ENCODE measurements at regions not wholly inside any gene's neighbourhood (a gene's known extent, or its start where the extent isn't known, plus 50 kb on each side); places are given as distances from the start of the nearest gene placed in this dataset.

DNA sequence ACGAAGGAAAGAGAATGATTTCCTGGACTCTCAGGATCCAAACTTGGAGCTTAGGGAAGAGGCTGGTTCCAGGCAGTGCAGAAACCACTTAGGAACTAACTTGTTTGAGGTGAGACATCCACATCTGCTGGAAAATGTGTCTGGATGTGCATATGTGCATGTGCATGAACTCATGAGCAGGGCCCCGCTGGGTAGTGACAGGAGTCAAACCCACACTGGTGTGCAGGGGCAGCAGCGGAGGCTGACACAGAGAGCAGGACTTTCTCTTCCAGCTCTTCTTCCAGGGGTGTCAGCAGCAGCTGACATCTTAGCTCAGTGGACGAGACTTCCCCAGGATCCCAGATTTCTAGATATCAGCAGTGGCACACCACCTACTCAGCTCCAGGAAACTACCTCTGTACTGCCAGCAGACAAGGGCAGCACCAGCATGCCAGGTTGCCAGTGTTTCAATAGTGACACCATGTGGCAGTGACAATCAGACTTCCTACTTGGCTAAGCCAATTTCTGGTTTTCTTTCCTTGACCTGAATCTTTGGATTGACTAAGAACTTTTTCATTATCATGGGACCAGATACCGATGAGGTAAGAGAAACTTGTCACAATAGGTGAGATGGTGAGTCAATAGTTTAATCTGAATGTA, 227.5 kb upstream of the ZC3H12C start:
- peak; percentile 47; the same call in 2 of the 3 replicates for ATAC-seq
- no peak for TF ChIP-seq PPARA (CRISPR knock-in tag; IDR thresholded peaks at IDR 0.05; ENCODE audit: borderline replicate concordance)
- no peak for TF ChIP-seq ZNF8 (CRISPR knock-in tag; IDR thresholded peaks at IDR 0.05)
- no peak for TF ChIP-seq BACH2 (CRISPR knock-in tag; IDR thresholded peaks at IDR 0.05; ENCODE audit: borderline replicate concordance)
- TF ChIP-seq TOX (CRISPR knock-in tag; IDR thresholded peaks at IDR 0.05; ENCODE audit: borderline replicate concordance), result no peak
- TF ChIP-seq ZFP3 (CRISPR knock-in tag; IDR thresholded peaks at IDR 0.05), result no peak
- TF ChIP-seq TCF4 (CRISPR knock-in tag; IDR thresholded peaks at IDR 0.05; ENCODE audit: borderline replicate concordance), result no peak
- no peak for TF ChIP-seq PATZ1 (CRISPR knock-in tag; IDR thresholded peaks at IDR 0.05; ENCODE audit: borderline replicate concordance)
- TF ChIP-seq, protein P1, sequence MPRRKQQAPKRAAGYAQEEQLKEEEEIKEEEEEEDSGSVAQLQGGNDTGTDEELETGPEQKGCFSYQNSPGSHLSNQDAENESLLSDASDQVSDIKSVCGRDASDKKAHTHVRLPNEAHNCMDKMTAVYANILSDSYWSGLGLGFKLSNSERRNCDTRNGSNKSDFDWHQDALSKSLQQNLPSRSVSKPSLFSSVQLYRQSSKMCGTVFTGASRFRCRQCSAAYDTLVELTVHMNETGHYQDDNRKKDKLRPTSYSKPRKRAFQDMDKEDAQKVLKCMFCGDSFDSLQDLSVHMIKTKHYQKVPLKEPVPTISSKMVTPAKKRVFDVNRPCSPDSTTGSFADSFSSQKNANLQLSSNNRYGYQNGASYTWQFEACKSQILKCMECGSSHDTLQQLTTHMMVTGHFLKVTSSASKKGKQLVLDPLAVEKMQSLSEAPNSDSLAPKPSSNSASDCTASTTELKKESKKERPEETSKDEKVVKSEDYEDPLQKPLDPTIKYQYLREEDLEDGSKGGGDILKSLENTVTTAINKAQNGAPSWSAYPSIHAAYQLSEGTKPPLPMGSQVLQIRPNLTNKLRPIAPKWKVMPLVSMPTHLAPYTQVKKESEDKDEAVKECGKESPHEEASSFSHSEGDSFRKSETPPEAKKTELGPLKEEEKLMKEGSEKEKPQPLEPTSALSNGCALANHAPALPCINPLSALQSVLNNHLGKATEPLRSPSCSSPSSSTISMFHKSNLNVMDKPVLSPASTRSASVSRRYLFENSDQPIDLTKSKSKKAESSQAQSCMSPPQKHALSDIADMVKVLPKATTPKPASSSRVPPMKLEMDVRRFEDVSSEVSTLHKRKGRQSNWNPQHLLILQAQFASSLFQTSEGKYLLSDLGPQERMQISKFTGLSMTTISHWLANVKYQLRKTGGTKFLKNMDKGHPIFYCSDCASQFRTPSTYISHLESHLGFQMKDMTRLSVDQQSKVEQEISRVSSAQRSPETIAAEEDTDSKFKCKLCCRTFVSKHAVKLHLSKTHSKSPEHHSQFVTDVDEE (CRISPR knock-in tag; IDR thresholded peaks at IDR 0.05), result no peak

DNA sequence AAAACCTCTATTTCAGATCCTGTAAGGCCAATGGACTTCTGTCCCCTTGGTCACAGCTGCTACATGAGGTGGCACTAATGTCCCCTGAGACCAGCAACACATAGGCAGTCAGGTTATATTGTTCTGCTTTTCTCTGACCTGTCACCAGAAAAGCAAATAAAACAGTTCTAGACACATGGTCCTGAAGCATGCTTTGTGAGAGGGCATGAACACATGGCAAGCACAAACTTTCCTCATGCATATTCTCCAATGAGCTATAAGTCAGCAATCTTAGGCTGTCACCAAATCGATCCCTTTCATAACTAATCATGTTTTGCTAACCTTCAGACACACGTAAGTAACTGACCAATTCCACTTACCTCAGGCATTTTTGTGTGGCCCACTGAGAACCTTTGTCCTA, 225.4 kb upstream of the ZC3H12C start:
- TF ChIP-seq ZNF70 (CRISPR knock-in tag; IDR thresholded peaks at IDR 0.05) (no peak), RARB (CRISPR knock-in tag; IDR thresholded peaks at IDR 0.05) (no peak), GLIS3 (CRISPR knock-in tag; IDR thresholded peaks at IDR 0.05) (no peak), ZC3H10 (CRISPR knock-in tag; IDR thresholded peaks at IDR 0.05) (no peak), PATZ1 (CRISPR knock-in tag; IDR thresholded peaks at IDR 0.05; ENCODE audit: borderline replicate concordance) (no peak), ESRRG (CRISPR knock-in tag; IDR thresholded peaks at IDR 0.05) (no peak), PPARA (CRISPR knock-in tag; IDR thresholded peaks at IDR 0.05; ENCODE audit: borderline replicate concordance) (no peak), BACH2 (CRISPR knock-in tag; IDR thresholded peaks at IDR 0.05; ENCODE audit: borderline replicate concordance) (no peak), TOX (CRISPR knock-in tag; IDR thresholded peaks at IDR 0.05; ENCODE audit: borderline replicate concordance) (no peak), CSDC2 (CRISPR knock-in tag; IDR thresholded peaks at IDR 0.05) (no peak), CREB5 (CRISPR knock-in tag; IDR thresholded peaks at IDR 0.05; ENCODE audit: low read depth) (no peak), ARNTL (CRISPR knock-in tag; IDR thresholded peaks at IDR 0.05; ENCODE audit: borderline replicate concordance, low read depth) (no peak), TCF4 (CRISPR knock-in tag; IDR thresholded peaks at IDR 0.05; ENCODE audit: borderline replicate concordance) (no peak), ISL1 (CRISPR knock-in tag; IDR thresholded peaks at IDR 0.05) (no peak), ZFP3 (CRISPR knock-in tag; IDR thresholded peaks at IDR 0.05) (no peak), ZNF565 (CRISPR knock-in tag; conservative IDR thresholded peaks at IDR 0.05; ENCODE audit: low read depth) (no peak), SNAI2 (CRISPR knock-in tag; IDR thresholded peaks at IDR 0.05) (no peak)
- TF ChIP-seq, protein P1 (CRISPR knock-in tag; IDR thresholded peaks at IDR 0.05), result no peak
- ATAC-seq, result no peak

Measured in SK-N-SH treated with all-trans-retinoic acid at 6 μM for 48 hours (cell line).